Activated CD8-positive, alpha-beta memory T cell treated with anti-CD3 and anti-CD28 coated beads for 1 hour (primary cell): ENCODE measurements at regions not wholly inside any gene's neighbourhood (a gene's known extent, or its start where the extent isn't known, plus 50 kb on each side); places are given as distances from the start of the nearest gene placed in this dataset.

Source experiments
- DNase-seq, 2 donors: peaks; one replicate each; pipeline ENCODE4 v3.0.0-alpha.2; 2020; ENCODE audit warnings: low read depth in 1 of 2; ENCODE audit errors: extremely low read depth in 1 of 2

- no peak for DNase-seq
Measured at GRCh38 chr12:14148489-14149270, 167.3 kb upstream of the GRIN2B start.

GRCh38 chr12:14153803-14154202, 172.4 kb upstream of the GRIN2B start:
- DNase-seq = no peak

GRCh38 chr12:14156606-14157005, 175.2 kb upstream of the GRIN2B start:
- DNase-seq = no peak

DNA sequence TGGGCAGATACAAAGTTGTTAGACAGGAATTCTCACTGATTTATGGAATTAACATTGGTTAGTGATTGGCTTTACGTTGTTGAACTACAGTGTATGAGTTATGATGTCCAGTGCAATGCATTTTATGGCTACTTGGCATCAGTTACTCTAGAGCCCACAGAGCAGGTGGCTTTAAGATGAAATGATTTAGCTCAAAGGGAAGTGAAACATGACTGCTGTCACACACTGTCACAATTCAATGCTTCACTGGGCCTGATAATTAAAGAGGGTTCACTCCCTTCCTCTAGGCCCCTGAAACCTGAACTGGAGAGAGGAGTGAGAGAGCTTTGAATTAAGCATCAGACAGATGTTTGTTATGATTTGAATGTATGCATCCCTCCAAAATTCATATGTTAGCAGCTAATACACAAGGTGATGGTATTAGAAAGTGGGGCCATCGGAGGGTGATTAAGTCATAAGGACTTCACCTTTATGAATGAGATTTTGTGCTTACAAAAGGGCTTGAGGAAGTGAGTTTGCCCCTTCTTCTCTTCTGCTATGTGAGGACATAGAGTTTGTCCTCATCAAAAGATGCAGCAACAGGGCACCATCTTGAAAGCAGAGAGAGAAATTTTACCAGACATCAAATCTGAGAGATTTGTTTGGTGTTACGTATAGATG, 175.8 kb upstream of the GRIN2B start:
- no peak for DNase-seq

- DNase-seq = no peak
Measured at GRCh38 chr12:14164266-14164665, 182.9 kb upstream of the GRIN2B start.

DNA sequence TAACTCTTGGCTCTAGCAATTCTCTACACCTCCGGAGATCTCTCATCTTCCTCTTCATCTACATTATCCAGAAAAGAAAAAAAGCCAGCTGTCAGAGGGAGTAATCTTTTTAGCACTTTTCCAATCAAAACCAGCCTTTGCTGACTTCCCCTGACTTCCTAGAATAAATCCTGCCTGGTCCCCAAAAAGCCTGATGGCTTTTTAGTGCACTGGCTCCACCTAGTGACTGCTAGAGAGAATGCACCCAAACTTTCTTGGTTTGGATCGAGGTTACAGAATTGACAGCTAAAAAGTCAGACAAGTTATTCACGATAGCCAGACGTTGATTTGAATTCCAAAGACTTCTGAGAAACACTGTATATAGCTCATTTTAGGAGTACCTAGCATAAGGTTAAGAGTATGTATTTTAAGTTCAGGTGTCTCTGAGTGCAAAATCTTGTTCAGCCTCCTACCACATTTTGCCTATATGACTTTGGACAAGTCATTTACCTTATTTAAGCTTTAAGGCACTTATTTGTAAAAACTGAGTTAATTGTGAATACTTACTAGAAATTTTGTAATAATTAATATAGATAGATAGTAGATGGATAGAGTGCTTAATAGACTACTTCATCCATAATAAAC, 185.7 kb upstream of the GRIN2B start:
- DNase-seq = no peak

GRCh38 chr12:14169281-14169680, 187.9 kb upstream of the GRIN2B start:
- DNase-seq = no peak

- DNase-seq = no peak
Measured at GRCh38 chr12:14171106-14171505, 189.7 kb upstream of the GRIN2B start.

GRCh38 chr12:14175206-14175605, 190.3 kb upstream of the ATF7IP start:
- DNase-seq = no peak

- no peak for DNase-seq
Measured at GRCh38 chr12:14185427-14186192, 179.9 kb upstream of the ATF7IP start.

DNA sequence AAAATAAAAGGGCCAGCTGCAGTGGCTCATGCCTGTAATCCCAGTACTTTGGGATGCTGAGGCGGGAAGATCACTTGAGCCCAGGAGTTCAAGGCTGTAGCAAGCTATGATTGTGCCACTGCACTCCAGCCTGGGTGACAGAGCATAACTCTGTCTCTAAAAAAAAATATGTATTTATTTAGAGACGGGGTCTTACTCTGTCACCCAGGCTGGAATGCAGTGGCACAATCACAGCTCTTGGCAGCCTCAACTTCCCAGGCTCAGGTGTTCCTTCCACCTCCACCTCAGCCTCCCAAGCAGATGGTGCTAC, 179.3 kb upstream of the ATF7IP start:
- no peak for DNase-seq

GRCh38 chr12:14187002-14187401, 178.5 kb upstream of the ATF7IP start:
- no peak for DNase-seq

DNA sequence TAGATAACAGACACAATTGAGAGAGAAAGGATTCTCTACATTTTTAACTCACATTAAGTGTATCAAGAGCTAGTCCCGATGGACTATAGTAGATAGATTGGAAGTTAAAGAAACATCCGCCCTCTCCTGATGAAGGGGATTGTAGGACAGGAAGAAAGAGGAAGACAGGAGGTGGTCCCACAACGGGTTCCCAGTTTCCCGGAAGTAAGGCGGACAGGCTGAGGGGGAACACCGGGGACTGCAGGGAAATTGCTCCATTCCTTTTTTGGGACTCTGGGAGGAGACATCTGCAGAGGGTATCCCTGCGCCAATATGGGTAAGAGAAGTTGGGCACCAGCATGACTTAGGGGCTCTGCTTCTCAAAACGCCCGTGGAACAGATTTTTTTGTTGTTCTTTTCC, 177.5 kb upstream of the ATF7IP start:
- no peak for DNase-seq

DNA sequence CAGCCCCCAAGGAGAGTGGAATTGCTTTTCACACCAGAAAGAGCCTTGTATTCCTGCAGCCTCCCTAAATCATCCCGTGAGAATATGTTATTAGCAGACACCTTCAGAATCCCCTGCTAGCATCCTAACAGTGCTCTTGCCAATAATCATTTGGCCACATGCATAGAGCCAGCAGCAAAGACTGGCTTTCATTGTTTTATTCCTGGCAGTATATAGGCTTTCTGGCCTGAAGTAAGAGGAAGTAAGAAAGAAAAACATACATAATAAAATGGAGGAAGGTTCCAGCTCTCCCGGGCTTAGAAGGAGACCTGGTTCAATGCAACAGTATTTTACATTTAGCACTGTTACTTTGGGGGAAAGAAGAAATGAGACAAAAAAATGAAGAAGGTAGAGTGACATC, 176.7 kb upstream of the ATF7IP start:
- DNase-seq = no peak

- DNase-seq = no peak
Measured at GRCh38 chr12:14190694-14191093, 174.8 kb upstream of the ATF7IP start.

- no peak for DNase-seq
Measured at GRCh38 chr12:14191612-14192011, 173.9 kb upstream of the ATF7IP start.

DNA sequence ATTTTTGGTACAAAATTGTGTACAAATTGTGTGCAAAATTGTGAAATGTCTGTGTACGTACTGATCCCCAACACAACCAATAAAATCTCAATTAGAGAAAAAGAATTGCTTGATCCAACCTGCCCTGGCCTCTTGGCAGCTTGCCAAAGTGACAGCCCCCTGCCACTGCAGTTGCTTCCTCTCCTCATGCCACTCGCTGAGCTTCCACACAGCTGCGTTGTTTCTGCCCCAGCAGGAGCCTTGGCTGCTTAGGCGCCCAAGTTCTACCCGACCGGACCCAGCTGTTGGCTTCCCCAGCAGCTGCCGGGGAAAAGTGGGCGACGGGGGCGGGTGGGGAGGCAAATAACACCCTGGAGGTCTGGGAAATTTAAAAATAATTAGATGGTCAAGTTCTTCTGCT, 171.8 kb upstream of the ATF7IP start:
- no peak for DNase-seq

DNA sequence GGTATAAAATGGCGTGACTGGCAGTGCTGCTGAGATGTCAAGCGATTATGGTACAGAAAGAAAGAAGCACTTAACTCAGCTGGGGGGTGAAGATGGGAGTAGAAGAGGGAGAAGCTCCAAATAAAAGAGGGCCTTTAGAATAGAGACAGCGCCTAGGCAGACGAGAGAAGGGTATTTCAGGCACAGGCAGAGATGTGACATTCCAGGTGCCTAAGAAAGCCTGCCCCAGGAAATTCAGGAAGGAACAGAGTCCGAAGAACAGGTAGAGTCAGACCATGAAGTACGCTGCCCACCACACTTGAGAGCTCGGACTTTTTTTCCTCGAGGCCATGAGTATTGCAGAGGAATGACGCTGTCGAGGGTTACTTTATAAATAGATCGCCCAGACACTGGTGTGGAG, 170.9 kb upstream of the ATF7IP start:
- DNase-seq = no peak

DNA sequence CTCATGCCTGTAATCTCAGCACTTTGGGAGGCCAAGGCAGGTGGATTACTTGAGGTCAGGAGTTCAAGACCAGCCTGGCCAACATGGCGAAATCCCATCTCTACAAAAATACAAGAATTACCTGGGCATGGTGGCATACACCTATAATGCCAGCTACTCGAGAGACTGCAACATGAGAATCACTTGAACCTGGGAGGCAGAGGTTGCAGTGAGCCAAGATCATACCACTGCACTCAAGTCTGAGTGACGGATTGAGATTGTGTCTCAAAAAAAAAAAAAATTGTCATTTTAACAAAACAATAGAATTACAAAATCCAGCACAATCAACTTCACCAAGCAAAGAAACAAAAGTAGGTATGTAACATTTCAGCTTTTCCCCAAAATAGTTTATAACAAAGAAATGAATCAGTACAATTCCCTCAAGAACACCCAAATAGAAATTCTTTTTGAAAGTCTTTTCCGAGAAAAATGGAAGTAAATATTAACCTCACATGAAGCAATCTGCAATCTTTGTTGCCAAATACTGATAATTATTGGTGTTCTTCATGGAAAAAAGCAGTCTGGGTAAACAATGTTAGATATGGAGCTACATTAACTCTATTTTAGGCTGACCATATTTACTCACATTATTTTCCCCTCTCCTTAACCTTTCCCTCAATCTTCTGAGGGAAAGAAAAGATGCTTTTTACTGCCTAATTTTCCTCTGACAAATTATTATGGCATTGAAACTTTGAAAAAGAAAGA, 165.9 kb upstream of the ATF7IP start:
- no peak for DNase-seq

- DNase-seq = no peak
Measured at GRCh38 chr12:14200598-14200997, 164.9 kb upstream of the ATF7IP start.

GRCh38 chr12:14201291-14201690, 164.2 kb upstream of the ATF7IP start:
- DNase-seq = no peak
